ENCODE measurements at regions not wholly inside any gene's neighbourhood (a gene's known extent, or its start where the extent isn't known, plus 50 kb on each side); places are given as distances from the start of the nearest gene placed in this dataset.

- TF ChIP-seq CTBP1 (IDR thresholded peaks at IDR 0.05; ENCODE audit: borderline replicate concordance) (no peak), SUZ12 (IDR thresholded peaks at IDR 0.05) (no peak), HDGF (IDR thresholded peaks at IDR 0.05; ENCODE audit: borderline replicate concordance) (no peak), TARDBP (IDR thresholded peaks at IDR 0.05) (no peak), FOXK2 (IDR thresholded peaks at IDR 0.05) (no peak), FOXM1 (IDR thresholded peaks at IDR 0.05; ENCODE audit: borderline replicate concordance) (no peak), ARNT (IDR thresholded peaks at IDR 0.05) (no peak), FOXA1 (IDR thresholded peaks at IDR 0.05) (no peak), BHLHE40 (IDR thresholded peaks at IDR 0.05; ENCODE audit: borderline replicate concordance) (no peak), SP1 (IDR thresholded peaks at IDR 0.05) (no peak), ZNF384 (IDR thresholded peaks at IDR 0.05) (no peak), LEF1 (IDR thresholded peaks at IDR 0.05; ENCODE audit: borderline replicate concordance) (no peak), ELF4 (IDR thresholded peaks at IDR 0.05) (no peak), L3MBTL2 (conservative IDR thresholded peaks at IDR 0.05) (no peak)
- no peak for DNase-seq (ENCODE audit: extremely low spot score)
- ChIA-PET CTCF (no interaction called here), POLR2A (no interaction called here)
Measured at GRCh38 chr11:70496591-70497535, 98.5 kb downstream of the CTTN start.

- DNase-seq (ENCODE audit: extremely low spot score) = no peak
- TF ChIP-seq FOXM1 (IDR thresholded peaks at IDR 0.05; ENCODE audit: borderline replicate concordance) = no peak
- TF ChIP-seq NFRKB (IDR thresholded peaks at IDR 0.05) = no peak
- ChIA-PET CTCF (no interaction called here), POLR2A (no interaction called here)
Measured at GRCh38 chr11:70497536-70498075, 99.3 kb downstream of the CTTN start.

- ChIA-PET CTCF (no interaction called here), POLR2A (no interaction called here)
- TF ChIP-seq ELF4 (IDR thresholded peaks at IDR 0.05) (no peak), ARNT (IDR thresholded peaks at IDR 0.05) (no peak), LEF1 (IDR thresholded peaks at IDR 0.05; ENCODE audit: borderline replicate concordance) (no peak), BHLHE40 (IDR thresholded peaks at IDR 0.05; ENCODE audit: borderline replicate concordance) (no peak), HDGF (IDR thresholded peaks at IDR 0.05; ENCODE audit: borderline replicate concordance) (no peak), ZNF384 (IDR thresholded peaks at IDR 0.05) (no peak), SP1 (IDR thresholded peaks at IDR 0.05) (no peak), NFRKB (IDR thresholded peaks at IDR 0.05) (no peak), CTBP1 (IDR thresholded peaks at IDR 0.05; ENCODE audit: borderline replicate concordance) (no peak), SUZ12 (IDR thresholded peaks at IDR 0.05) (no peak), FOXA1 (IDR thresholded peaks at IDR 0.05) (no peak), TARDBP (IDR thresholded peaks at IDR 0.05) (no peak), PKNOX1 (IDR thresholded peaks at IDR 0.05) (no peak), FOXM1 (IDR thresholded peaks at IDR 0.05; ENCODE audit: borderline replicate concordance) (no peak), L3MBTL2 (conservative IDR thresholded peaks at IDR 0.05) (no peak), FOXK2 (IDR thresholded peaks at IDR 0.05) (no peak)
- DNase-seq (ENCODE audit: extremely low spot score) = no peak
Measured at GRCh38 chr11:70498171-70498571, 99.8 kb downstream of the CTTN start.

- POLR2A ChIA-PET = no interaction called here
- CTCF ChIA-PET = no interaction called here
- no peak for DNase-seq (ENCODE audit: extremely low spot score)
- TF ChIP-seq FOXK2 (IDR thresholded peaks at IDR 0.05) (no peak), SP1 (IDR thresholded peaks at IDR 0.05) (no peak), FOXA1 (IDR thresholded peaks at IDR 0.05) (no peak), ELF4 (IDR thresholded peaks at IDR 0.05) (no peak), HDGF (IDR thresholded peaks at IDR 0.05; ENCODE audit: borderline replicate concordance) (no peak), BHLHE40 (IDR thresholded peaks at IDR 0.05; ENCODE audit: borderline replicate concordance) (no peak), L3MBTL2 (conservative IDR thresholded peaks at IDR 0.05) (no peak), FOXM1 (IDR thresholded peaks at IDR 0.05; ENCODE audit: borderline replicate concordance) (no peak), ARNT (IDR thresholded peaks at IDR 0.05) (no peak), TARDBP (IDR thresholded peaks at IDR 0.05) (no peak), SUZ12 (IDR thresholded peaks at IDR 0.05) (no peak), CTBP1 (IDR thresholded peaks at IDR 0.05; ENCODE audit: borderline replicate concordance) (no peak), LEF1 (IDR thresholded peaks at IDR 0.05; ENCODE audit: borderline replicate concordance) (no peak), NFRKB (IDR thresholded peaks at IDR 0.05) (no peak), PKNOX1 (IDR thresholded peaks at IDR 0.05) (no peak), ZNF384 (IDR thresholded peaks at IDR 0.05) (no peak)
Measured at GRCh38 chr11:70498976-70499801, 100.9 kb downstream of the CTTN start.

- TF ChIP-seq FOXK2 (IDR thresholded peaks at IDR 0.05) (no peak), ARNT (IDR thresholded peaks at IDR 0.05) (no peak)
- ChIA-PET POLR2A (no interaction called here), CTCF (no interaction called here)
- no peak for DNase-seq (ENCODE audit: extremely low spot score)
Measured at GRCh38 chr11:70500076-70500847, 101.9 kb downstream of the CTTN start.

Measured in HEK293T (cell line).